Bone marrow (tissue), 2 donors: ENCODE measurements at regions not wholly inside any gene's neighbourhood (a gene's known extent, or its start where the extent isn't known, plus 50 kb on each side); places are given as distances from the start of the nearest gene placed in this dataset.
A peak's percentile ranks its signal among the peaks of the same experiment; 100 is the strongest.
"Not testable (repeated sequence)": the region's sequence is repeated elsewhere in the genome, so short reads cannot be mapped to it uniquely, and the experiment has no call there.

Source experiments
- DNase-seq, 2 donors: peaks; one replicate each; lab custom pipeline; 2025; lab: John Stamatoyannopoulos, UW

DNA sequence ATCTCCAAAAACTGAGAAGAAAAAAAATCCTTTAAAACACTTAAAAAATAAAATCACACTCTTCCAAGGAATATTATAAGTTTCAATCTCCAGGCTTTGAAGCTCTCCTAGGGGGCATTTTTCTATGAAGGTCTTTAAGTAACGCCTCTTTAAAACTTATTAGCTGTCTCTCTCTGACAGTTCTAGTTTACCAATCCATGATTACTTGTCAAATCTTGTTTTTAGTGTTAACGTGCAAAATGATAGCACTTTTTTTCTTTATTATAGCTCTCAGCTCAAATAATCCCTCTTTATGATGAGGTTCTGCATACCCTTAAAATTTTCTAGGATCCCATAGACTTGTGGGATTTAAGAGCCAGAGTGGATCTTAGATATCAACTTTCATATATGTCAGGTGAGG is 369.0 kb downstream of the DOK5 start:
- no peak for DNase-seq

DNA sequence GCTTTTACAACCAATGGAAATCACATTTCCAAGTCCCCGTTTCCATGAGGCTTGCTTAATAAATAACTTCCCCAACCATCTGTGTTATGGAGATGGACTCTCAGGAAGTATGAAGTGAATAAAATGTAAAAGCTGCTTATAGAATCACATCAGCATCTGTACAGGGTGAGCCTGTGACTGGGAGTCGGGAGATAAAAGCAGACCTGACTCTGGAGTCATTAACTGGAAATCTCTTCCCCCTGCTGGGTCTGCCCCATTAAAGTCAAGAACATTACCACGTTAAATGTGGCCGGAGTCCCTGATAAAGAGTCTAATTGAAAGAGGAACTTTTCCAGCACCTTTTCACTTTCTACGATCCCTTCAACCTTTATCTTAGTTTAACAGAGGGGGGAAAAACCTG is 368.5 kb downstream of the DOK5 start:
- DNase-seq: no peak

DNA sequence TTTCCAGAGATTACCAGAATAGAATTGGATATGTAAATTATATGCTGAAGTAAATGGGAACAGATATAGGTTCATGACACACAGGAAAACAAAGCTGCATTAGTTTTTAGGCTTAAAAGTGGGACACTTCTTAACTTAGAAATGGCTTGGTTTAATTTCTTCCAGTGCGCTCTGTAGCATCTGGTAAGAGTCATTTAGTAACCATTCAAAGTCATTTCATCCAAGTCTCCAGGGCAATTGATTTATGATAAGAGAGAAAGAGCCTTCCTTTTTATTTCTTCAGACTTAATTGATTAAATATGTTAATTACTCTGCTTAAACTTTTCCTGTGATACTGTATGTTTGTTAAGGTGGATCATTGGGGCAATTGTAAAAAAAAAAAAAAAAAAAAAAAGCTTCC is 368.0 kb downstream of the DOK5 start:
- no peak for DNase-seq

DNA sequence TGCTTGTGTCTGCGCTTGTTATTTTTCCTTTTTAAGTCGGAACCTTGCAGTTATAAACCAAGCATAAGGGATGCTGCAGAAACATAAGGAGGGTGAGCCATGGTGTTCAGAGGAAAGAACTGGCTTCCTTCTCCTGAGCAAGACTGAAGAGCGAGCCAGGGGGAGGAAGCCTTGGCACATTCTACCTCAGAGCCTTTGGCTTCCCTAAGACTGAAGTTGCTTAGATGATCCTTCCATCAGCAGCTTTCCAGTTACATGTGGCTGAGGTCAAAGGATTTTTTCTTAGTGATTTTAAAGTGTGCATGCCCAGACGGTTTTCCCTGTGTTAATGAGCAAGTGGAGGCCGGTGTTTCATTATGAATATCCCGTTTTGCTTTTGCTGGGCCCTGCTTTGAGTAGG is 363.8 kb downstream of the DOK5 start:
- no peak for DNase-seq

DNA sequence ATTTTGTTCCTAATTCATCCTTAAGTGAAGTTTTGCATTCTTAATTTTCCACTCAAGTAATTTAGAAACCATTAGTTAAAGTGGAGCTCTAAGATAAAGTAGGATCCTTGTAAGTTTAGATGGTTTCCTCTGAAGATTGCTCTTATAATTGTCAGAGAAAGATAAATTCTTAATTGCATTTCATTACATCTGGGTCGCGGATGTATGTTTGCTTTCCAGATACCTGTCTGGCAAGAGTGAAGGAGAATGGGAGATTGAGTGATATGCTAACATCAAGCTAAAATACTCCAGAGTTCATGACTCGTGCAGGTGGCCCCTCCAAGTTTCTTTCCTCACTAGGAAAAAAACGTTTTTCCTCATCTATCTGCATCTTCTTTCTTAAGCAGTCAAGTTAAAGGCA is 361.8 kb downstream of the DOK5 start:
- DNase-seq: no peak

DNA sequence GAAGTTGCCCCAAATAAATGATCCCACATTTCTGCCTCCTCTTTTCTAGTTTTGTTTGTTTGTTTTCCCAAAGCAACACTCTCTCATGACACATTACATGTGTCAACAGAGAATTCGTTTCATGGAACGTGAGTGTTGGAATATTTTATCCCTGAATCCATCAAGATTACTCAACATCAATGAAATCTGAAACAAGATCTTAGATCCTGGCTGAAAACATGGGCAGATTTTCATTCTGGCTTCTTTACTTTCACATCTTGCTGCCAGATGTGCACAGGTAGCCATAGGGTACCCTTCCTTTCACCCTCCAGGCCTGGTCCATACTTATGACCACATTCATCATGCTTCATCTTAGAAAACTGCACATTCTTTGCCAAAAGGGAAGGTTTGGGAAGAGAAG is 347.0 kb downstream of the DOK5 start:
- DNase-seq: no peak

DNA sequence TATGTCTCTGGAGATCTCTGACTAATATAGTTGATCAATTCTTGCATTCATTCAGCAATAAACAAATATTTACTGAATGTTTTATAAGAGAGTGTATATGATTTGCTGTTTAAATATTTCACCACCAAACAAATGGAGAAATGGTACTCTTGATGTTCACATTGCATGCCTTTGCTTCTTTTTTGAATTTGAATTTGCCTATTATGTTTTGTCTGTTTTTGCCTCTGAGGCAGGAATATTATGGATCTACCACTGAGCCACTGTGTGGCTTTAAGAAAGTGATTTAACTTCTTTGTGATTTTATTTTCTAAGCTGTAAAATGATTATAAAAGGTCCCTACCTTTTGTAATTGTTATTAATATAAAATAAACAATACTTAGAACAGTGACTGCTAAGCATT is 345.0 kb downstream of the DOK5 start:
- no peak for DNase-seq

DNA sequence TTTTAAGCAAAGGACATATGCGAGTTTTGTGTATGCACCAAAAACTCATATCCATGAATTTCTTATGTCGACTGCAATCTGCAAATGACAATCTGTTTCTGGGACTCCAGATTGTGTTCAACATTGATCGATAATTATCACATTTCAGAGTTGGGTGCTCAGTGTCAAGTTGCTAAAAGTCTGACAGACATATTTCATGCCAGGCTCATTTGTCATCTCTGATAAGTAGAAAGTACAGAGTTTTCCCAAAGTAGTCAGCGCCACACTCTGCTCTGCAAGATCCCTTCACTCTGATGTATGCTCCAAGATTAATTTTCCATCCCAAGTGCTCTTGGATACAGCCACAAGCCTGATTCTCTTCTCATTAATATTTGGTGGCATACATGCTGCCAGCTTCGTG is 331.1 kb downstream of the DOK5 start:
- DNase-seq: no peak

DNA sequence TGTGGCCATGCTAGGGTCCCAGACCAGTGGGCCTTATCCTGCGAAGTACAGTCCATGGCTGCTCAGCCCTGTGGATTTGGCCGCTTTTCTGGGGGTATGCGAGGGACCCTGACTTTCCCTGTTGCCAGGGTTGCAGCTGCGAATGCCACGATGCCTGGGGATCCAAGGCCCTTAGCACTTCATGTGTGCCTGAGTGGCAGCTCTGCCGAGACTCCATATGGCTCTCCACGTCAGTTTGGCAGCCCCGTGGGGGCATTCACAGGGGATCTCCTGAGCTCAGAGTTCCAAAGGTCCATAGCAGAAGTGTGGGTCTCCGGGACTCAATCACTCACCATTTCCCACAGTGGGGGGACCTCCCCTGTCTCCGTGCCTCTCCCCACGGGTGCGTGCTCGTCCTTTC is 319.5 kb downstream of the DOK5 start:
- no peak for DNase-seq

DNA sequence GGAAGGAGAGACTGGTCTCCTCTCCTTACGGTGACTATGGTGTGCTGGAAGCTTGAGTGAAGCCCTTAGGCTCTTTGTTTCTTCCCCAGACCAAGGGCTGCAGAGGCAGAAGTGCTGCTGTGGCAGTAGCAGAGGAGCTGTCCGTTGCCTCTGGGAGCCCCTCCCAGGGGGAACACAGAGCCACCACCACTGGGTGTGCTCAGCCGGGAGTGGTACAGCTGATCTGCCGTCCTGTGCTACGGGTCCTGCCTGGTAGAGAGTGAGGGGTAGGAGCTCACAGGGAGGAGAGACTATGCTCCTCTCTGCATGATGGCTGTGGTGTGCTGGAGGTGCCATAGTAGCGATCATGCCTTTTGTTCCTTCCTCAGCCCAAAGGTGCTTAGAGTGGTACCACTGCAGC is 318.7 kb downstream of the DOK5 start:
- DNase-seq: no peak

DNA sequence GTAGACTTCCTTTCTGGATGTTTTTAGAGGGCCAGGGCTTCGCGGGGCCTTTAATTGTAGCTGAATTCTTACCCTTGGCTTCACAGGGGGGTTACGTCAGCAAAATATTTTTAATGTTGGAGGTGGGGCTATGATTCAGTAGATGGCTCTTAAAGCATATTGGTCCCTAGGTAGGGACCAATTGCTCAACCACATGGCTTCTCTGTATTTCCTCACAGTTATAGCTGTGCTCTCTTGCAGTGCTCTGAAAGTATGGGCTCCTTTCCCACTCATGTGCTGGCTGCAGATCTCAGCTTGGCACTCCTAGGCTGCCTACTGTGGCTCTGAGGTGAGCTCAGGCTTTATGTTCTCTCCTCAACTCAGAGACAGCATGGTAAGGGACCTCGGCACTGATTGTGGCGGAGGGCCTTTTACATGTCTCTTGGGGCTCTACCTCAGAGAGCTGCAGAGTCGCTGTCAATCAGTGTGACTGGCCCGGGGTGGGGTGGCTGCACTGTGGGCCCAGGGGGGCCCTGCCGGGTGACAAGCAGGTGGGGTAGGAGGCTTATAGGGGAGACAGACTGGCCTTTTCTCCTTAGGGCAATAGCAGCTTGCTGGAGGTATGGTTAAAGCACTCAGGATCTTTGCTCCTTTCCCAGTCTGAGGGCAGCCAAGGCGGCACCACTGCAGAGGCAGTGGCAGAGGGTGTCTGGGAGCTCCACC is 318.0 kb downstream of the DOK5 start:
- no peak for DNase-seq

DNA sequence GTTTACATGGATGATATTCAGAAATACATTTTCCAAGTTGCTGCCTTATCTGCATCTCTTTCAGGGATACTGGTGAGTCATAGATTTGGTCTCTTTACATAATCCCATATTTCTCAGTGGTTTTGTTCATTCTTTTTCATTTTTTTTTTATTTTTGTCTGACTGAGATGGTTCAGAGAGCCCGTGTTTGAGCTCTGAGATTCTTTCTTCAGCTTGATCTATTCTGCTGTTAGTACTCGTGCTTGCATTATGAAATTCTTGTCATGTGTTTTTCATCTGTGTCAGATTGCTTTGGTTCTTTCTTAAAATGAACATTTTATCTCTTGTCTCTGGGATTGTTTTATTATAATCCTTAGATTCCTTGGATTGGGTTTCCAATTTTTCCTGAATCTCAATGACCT is 317.3 kb downstream of the DOK5 start:
- no peak for DNase-seq

DNA sequence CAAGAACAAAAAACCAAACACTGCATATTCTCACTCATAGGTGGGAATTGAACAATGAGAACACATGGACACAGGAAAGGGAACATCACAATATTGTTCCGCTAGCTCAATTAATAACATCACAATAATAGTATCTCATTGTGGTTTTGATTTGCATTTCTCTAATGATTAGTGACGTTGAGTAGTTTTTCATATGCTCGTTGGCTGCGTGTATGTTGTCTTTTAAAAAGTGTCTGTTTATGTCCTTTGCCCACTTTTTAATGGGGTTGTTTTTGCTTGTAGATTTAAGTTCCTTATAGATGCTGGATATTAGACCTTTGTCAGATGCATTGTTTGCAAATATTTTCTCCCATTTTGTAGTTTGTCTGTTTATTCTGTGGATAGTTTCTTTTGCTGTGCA is 312.9 kb downstream of the DOK5 start:
- not testable (repeated sequence) for DNase-seq

DNA sequence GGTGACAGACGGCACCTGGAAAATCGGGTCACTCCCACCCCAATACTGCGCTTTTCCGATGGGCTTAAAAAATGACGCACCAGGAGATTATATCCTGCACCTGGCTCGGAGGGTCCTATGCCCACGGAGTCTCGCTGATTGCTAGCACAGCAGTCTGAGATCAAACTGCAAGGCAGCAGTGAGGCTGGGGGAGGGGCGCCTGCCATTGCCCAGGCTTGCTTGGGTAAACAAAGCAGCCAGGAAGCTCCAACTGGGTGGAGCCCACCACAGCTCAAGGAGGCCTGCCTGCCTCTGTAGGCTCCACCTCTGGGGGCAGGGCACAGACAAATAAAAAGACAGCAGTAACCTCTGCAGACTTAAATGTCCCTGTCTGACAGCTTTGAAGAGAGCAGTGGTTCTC is 307.4 kb downstream of the DOK5 start:
- not testable (repeated sequence) for DNase-seq

DNA sequence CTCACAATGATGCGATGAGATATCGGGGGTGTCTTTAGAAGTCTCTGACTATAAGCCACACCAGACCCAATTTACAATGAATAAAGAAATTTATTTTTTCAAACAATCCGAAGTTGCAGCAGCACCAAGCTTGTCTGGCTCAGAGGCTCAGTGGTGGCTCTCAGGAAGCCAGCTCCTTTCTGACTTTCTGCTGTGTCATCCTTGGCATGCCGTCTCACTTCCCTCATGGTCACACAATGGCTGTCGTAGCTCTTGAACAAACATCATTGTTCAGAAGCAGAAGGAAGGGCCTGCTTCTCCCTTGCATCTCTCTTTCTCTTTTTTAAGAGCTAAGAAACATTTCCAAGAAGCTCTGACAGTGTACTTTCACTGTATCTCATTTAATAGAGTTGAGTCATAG is 299.0 kb downstream of the DOK5 start:
- DNase-seq: peak in 1 of 2 donors; percentile 56

DNA sequence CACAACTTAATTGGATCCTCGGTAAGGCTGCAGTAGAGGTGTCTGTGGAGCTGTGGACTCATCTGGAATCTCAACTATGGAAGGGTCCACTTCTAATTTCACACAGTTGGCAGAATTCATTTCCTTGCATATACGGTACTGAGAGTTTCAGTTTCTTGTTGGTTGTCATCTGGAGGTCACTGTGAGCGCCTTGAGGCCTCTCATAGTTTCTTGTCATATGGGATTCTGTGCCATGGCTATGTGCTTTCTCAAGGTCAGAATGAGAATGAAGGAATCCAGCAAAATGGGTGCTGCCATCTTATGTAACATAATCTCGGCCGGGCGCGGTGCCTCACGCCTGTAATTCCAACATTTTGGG is 298.2 kb downstream of the DOK5 start:
- DNase-seq: no peak

DNA sequence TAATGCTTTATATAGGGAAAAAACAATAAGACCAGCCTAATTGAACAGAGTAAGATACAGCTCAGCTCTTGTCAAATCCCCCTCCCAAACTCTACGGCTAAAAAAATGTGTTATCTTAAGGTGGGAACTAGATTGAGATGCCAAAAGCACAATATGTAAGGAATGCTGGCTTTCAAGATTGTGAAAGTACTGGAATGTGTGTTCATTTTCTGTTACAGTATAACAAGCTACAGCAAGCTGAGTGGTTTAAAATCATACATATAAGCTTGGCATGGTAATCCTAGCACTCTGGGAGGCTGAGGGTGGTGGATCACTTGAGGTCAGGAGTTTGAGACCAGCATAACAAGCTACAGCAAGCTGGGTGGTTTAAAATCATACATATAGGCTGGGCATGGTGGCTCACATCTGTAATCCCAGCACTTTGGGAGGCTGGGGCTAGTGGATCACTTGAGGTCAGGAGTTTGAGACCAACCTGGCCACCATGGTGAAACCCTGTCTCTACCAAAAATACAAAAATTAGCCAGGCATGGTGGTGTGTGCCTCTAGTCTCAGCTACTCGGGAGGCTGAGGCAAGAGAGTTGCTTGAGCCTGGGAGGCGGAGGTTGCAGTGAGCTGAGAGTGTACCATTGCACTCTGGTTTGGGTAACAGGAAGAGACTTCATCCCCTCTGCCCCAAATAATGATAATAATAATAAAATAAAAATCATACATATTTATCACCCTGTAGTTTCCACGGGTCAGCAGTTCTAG is 297.7 kb downstream of the DOK5 start:
- DNase-seq: no peak

DNA sequence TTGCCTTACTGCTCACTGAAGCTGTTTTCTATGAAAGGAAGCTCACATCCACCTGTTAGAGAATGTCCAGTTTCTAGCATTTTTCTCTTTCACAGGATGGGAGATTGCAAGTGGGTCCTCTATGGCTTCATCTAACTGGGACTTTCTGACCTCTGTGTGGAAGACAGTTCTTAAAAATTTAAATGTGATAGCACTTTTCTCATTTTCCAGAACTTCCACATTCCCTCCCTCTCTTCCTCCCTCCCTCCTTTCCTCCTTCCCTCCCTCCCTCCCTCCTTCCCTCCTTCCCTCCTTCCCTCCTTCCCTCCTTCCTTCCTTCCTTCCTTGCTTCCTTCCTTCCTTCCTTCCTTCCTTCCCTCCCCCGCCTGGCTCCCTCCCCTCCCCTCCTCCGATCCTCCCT is 291.1 kb downstream of the DOK5 start:
- DNase-seq: no peak

DNA sequence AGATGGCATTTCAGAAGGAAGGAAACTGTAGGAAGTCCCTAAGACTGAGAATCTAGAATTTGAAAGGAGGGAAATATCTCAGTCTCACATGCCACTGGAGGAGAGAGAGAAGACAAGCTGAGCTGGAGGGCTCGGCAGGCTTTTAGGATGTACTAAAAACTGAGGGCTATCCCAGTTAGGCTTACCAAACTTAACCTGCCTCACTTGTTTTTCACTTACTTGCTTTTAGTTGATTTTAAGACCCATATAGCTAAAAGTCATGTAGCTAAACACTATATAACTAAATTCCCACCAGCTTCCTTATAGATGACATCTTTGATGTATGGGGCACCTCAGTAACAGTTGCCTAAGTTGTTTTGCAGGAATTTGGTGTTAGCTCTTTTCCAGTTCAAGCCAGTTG is 288.0 kb downstream of the DOK5 start:
- no peak for DNase-seq

DNA sequence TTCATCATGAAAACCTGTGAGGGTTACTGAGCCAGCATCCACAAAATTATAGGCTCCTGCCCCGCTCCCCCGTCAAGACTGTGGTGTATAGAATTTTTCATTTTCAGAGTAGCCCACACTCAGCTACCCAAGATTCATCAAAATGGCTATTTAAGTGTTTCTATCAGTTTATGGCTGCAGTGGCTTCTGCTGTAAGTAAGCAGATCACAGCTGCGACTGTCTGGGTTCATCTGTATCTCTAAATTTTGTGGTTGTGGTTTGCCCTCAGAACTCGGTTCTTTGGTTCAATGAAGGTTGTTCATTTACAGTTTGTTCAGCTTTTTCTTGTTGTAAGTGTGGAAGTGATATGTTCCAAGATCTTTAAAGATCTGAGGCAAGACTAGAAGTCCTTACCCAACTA is 284.2 kb downstream of the DOK5 start:
- no peak for DNase-seq

DNA sequence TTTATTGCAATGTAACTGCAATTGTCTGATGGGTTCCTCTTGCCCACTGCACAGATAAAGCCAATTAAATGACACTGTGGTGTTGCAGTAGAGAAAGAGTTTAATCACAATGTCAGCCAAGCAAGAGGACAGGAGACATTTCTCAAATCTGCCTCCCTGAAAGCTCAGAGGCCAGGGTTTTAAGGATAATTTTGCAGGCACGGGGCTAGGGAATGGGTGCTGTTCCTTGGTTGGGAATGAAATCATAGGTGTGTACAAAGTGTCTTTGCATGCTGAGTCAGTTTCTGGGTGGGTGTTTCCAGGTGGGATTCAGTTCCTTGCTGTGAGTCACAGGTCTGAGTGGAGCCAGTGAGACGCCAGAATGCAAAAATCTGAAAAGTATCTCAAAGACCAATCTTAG is 271.4 kb downstream of the DOK5 start:
- no peak for DNase-seq

DNA sequence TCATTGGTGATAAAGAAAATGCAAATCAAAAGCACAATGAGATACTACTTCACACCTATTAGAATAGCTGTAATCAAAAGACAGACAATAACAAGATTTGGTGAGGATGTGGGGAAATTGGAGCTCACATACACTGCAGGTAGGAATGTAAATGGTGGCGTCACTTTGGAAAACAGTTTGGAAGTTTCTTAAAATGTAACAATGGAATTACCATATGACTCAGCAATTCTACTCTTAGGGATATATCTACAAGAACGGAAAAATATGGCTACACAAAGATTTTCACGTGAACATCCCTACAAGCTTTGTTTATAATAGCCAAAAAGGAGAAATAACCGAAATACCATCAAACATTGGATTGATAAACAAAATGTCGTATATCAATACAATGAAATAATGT is 270.4 kb downstream of the DOK5 start:
- no peak for DNase-seq

DNA sequence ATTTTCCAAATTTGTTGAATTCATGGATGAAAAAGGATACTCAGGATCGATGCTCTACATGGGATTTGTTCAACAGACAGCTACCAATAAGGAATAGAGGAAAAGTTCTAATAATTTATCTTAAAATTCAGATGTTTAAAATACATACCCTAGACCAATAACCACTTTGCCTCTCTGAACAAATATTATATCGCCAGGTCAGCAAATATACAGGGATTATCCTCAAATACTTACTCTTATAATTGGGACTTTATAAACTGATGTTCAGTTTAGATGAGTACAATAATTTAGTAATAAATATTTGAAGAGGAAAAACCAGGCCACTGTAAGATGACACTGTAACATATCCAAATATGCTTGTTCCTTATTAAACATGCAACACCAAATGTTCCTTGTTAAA is 268.7 kb downstream of the DOK5 start:
- no peak for DNase-seq

DNA sequence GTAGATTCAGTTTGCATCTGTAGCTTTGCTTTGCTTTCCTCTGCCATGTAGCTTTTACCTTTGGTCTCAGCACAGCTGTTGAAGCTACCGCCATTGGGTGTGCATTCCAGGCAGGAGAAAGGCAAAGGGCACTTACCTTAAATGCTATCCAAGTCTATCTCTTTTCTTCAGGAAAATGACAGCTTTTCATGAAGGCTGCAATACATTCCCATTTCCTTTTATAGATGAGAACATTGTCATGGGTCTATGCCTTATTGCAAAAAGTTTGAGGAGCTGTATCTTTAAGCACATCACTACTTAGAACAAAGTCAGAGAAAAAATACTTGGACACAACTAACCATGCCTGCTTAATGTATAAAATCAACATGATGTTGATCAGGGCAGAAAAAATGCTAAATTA is 266.8 kb downstream of the DOK5 start:
- no peak for DNase-seq
